ENCODE measurements at regions not wholly inside any gene's neighbourhood (a gene's known extent, or its start where the extent isn't known, plus 50 kb on each side); places are given as distances from the start of the nearest gene placed in this dataset.

DNA sequence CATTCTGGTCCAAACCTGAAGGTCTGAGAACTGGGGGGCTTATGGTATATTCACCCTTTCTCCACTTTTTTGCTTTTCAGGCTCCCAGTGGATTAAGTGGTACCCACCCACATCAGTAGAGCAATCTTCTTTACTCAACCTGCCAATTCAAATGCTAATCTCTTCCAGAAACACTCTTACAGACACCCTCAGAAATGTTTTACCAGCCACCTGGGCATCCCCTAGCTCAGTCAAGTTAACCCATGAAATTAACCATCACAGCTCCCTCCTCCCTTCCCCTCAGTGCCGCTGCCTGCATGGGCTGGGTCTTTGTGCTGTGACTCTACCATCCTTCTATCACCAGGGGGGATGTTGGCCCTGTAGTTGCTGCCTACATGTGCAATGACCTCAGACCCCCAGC lies 398.7 kb downstream of the BUD13 start:
- H3K27me3 ChIP-seq (ENCODE audit: control insufficient read depth in 1 of 2, insufficient read depth in 2 of 2, low read length in 2 of 2), result no peaks in the 10 kb centered on the region
- no TSS peak for BruUV-seq (replicated peaks)
- CTCF ChIA-PET (ENCODE audit: low intra/inter-chr PET ratio, low total read pairs), result no interaction called here
- intact Hi-C loops (cut with micrococcal nuclease; ENCODE audit: unreplicated experiment), result no loop called here
- no peak overlapping the region for H3K4me3 ChIP-seq (replicated peaks in 1 of 3; ENCODE audit: insufficient read depth in 1 of 3, low read depth in 2 of 3, low read length in 3 of 3)
- no peaks in the 10 kb centered on the region for H3K79me2 ChIP-seq (ENCODE audit: insufficient read depth, low read length)
- FAIRE-seq (no peak), ATAC-seq (no peak), DNase-seq (ENCODE audit: low spot score) (no peak)
- no peak overlapping the region for H2AFZ ChIP-seq (ENCODE audit: low read length)
- H3K27ac ChIP-seq (ENCODE audit: extremely low read length, insufficient read depth, low read length), result no peak overlapping the region
- no peak overlapping the region for H3K4me2 ChIP-seq (ENCODE audit: low read depth, low read length)
- WGBS (ENCODE audit: low lambda C conversion rate), result 75% methylated on average over 1 of the region's 1 CpG
- POLR2A ChIA-PET, result interaction anchor here (0.7 kb wide), 1 partner anchor 825 kb away, joined by 3 read pairs; no protein-coding TSS in a partner anchor
- TF ChIP-seq, protein P1, sequence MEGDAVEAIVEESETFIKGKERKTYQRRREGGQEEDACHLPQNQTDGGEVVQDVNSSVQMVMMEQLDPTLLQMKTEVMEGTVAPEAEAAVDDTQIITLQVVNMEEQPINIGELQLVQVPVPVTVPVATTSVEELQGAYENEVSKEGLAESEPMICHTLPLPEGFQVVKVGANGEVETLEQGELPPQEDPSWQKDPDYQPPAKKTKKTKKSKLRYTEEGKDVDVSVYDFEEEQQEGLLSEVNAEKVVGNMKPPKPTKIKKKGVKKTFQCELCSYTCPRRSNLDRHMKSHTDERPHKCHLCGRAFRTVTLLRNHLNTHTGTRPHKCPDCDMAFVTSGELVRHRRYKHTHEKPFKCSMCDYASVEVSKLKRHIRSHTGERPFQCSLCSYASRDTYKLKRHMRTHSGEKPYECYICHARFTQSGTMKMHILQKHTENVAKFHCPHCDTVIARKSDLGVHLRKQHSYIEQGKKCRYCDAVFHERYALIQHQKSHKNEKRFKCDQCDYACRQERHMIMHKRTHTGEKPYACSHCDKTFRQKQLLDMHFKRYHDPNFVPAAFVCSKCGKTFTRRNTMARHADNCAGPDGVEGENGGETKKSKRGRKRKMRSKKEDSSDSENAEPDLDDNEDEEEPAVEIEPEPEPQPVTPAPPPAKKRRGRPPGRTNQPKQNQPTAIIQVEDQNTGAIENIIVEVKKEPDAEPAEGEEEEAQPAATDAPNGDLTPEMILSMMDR (CRISPR knock-in tag; IDR thresholded peaks at IDR 0.05), result no peak
- TF ChIP-seq FOXK1 (CRISPR knock-in tag; IDR thresholded peaks at IDR 0.05; ENCODE audit: borderline replicate concordance, low read depth) (no peak), ZNF362 (CRISPR knock-in tag; IDR thresholded peaks at IDR 0.05; ENCODE audit: borderline replicate concordance) (no peak), CHCHD3 (CRISPR knock-in tag; IDR thresholded peaks at IDR 0.05) (no peak), KDM3A (CRISPR knock-in tag; IDR thresholded peaks at IDR 0.05; ENCODE audit: low read depth) (no peak), MLLT10 (CRISPR knock-in tag; IDR thresholded peaks at IDR 0.05) (no peak), ZSCAN21 (CRISPR knock-in tag; IDR thresholded peaks at IDR 0.05; ENCODE audit: borderline replicate concordance) (no peak), ZNF589 (CRISPR knock-in tag; conservative IDR thresholded peaks at IDR 0.05) (no peak), CBX1 (IDR thresholded peaks at IDR 0.05; ENCODE audit: low read depth) (no peak), HES4 (CRISPR knock-in tag; IDR thresholded peaks at IDR 0.05; ENCODE audit: borderline replicate concordance) (no peak), ZNF282 (IDR thresholded peaks at IDR 0.05; ENCODE audit: partially characterized antibody) (no peak), ZNF101 (CRISPR knock-in tag; IDR thresholded peaks at IDR 0.05; ENCODE audit: borderline replicate concordance, low read depth) (no peak), ZNF343 (CRISPR knock-in tag; IDR thresholded peaks at IDR 0.05) (no peak)
- TF ChIP-seq, protein P2, sequence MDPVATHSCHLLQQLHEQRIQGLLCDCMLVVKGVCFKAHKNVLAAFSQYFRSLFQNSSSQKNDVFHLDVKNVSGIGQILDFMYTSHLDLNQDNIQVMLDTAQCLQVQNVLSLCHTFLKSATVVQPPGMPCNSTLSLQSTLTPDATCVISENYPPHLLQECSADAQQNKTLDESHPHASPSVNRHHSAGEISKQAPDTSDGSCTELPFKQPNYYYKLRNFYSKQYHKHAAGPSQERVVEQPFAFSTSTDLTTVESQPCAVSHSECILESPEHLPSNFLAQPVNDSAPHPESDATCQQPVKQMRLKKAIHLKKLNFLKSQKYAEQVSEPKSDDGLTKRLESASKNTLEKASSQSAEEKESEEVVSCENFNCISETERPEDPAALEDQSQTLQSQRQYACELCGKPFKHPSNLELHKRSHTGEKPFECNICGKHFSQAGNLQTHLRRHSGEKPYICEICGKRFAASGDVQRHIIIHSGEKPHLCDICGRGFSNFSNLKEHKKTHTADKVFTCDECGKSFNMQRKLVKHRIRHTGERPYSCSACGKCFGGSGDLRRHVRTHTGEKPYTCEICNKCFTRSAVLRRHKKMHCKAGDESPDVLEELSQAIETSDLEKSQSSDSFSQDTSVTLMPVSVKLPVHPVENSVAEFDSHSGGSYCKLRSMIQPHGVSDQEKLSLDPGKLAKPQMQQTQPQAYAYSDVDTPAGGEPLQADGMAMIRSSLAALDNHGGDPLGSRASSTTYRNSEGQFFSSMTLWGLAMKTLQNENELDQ (CRISPR knock-in tag; IDR thresholded peaks at IDR 0.05; ENCODE audit: borderline replicate concordance), result no peak
- in situ Hi-C loops (cut with HindIII; ENCODE audit: extremely low pct_ligation_motif_present, low pct_unique_long_range_greater_than_20kb), result no loop called here
- H4K20me1 ChIP-seq (ENCODE audit: insufficient read depth, low read length), result no peaks in the 10 kb centered on the region
- no peak overlapping the region for H3K9ac ChIP-seq (ENCODE audit: insufficient read depth, low read depth, low read length)
- H3K36me3 ChIP-seq (replicated peaks in 1 of 2; ENCODE audit: control insufficient read depth in 1 of 2, insufficient read depth in 2 of 2, low read length in 2 of 2), result no peaks in the 10 kb centered on the region
- peaks cover 32% of the 10 kb centered on the region for H3K4me1 ChIP-seq (ENCODE audit: insufficient read depth, low read length)
- no peaks in the 10 kb centered on the region for H3K9me3 ChIP-seq (ENCODE audit: low read length)

All from HepG2 (cell line).